Vagina (tissue), 2 donors: ENCODE measurements at regions not wholly inside any gene's neighbourhood (a gene's known extent, or its start where the extent isn't known, plus 50 kb on each side); places are given as distances from the start of the nearest gene placed in this dataset.

Experiments used
- CTCF ChIP-seq, 3 experiments: fragments of 450-650 bp in 2 of 3; fragments of 200-600 bp in 1 of 3; sonication (generic) in 1 of 3; IDR thresholded peaks; one replicate each; pipeline ENCODE4 v1.5.1; 2017 to 2019; ENCODE audit warnings: antibody characterized with exemption in 3 of 3, mild to moderate bottlenecking in 2 of 3, moderate library complexity in 2 of 3
- POLR2A ChIP-seq, 2 donors: fragments of 450-650 bp; IDR thresholded peaks; one replicate each; pipeline ENCODE4 v1.6.1; 2017; ENCODE audit warnings: antibody characterized with exemption in 2 of 2, mild to moderate bottlenecking in 2 of 2, moderate library complexity in 2 of 2
- POLR2AphosphoS5 ChIP-seq, 2 donors: sonication (generic); formaldehyde crosslinking; IDR thresholded peaks; one replicate each; pipeline ENCODE4 v1.9.0; 2017; ENCODE audit warnings: antibody characterized with exemption in 2 of 2, mild to moderate bottlenecking in 2 of 2, low read depth in 1 of 2; ENCODE audit not compliant: insufficient read depth in 1 of 2

GRCh38 chr14:55975281-55975910 is 142.8 kb upstream of the PELI2 start:
- TF ChIP-seq CTCF (IDR thresholded peaks at IDR 0.05) (no peak), POLR2A (IDR thresholded peaks at IDR 0.05) (no peak), POLR2AphosphoS5 (IDR thresholded peaks at IDR 0.05; ENCODE audit: insufficient read depth in 1 of 2, low read depth in 1 of 2) (no peak)
